Astrocyte (in vitro differentiated cells and primary cell): ENCODE measurements at regions not wholly inside any gene's neighbourhood (a gene's known extent, or its start where the extent isn't known, plus 50 kb on each side); places are given as distances from the start of the nearest gene placed in this dataset.

ENCODE experiments used
- DNase-seq: peaks from one replicate; pipeline ENCODE4 v3.0.0-alpha.2; 2010; ENCODE audit warnings: low read depth
- FAIRE-seq: peaks from 2 replicates; lab custom pipeline; 2011; peaks lifted over from hg19 to GRCh38; lab: Jason Lieb, UNC
- H2AFZ ChIP-seq: 2 replicates; pipeline ENCODE4 v1.6.0; 2012; ENCODE audit warnings: low read depth, low read length, inconsistent platforms
- H3K27ac ChIP-seq: 2 replicates; pipeline ENCODE4 v1.5.1; 2011; ENCODE audit warnings: low read depth, low read length, inconsistent platforms
- H3K27me3 ChIP-seq: 2 replicates; pipeline ENCODE4 v1.6.0; 2011; ENCODE audit warnings: low read length, inconsistent platforms; ENCODE audit not compliant: insufficient read depth
- H3K36me3 ChIP-seq: 2 replicates; pipeline ENCODE4 v1.5.1; 2011; ENCODE audit warnings: low read length, inconsistent platforms; ENCODE audit not compliant: insufficient read depth
- H3K4me1 ChIP-seq: 2 replicates; pipeline ENCODE4 v1.5.1; 2011; ENCODE audit warnings: low read length, inconsistent platforms; ENCODE audit not compliant: insufficient read depth
- H3K4me2 ChIP-seq: 2 replicates; pipeline ENCODE4 v1.6.0; 2012; ENCODE audit warnings: low read length, inconsistent platforms
- H3K4me3 ChIP-seq: 2 replicates; pipeline ENCODE4 v1.5.1; 2011; ENCODE audit warnings: low read depth, mild to moderate bottlenecking, low read length, inconsistent platforms; ENCODE audit not compliant: insufficient read depth
- H3K79me2 ChIP-seq: 2 replicates; pipeline ENCODE4 v1.6.0; 2012; ENCODE audit warnings: mild to moderate bottlenecking, low read length, inconsistent platforms; ENCODE audit not compliant: insufficient read depth
- H3K9ac ChIP-seq: 2 replicates; pipeline ENCODE4 v1.6.0; 2012; ENCODE audit warnings: mild to moderate bottlenecking, low read length, inconsistent platforms
- H3K9me3 ChIP-seq: 2 replicates; pipeline ENCODE4 v1.5.1; 2012; ENCODE audit warnings: low read depth, mild to moderate bottlenecking, low read length, inconsistent platforms; ENCODE audit not compliant: insufficient read depth
- H4K20me1 ChIP-seq: 2 replicates; pipeline ENCODE4 v1.6.0; 2012; ENCODE audit warnings: low read length, inconsistent platforms; ENCODE audit not compliant: insufficient read depth
- H3K27ac Mint-ChIP-seq: one replicate; pipeline ENCODE4 v1.8.0; 2021; ENCODE audit warnings: mild to moderate bottlenecking, mixed read lengths; ENCODE audit not compliant: unreplicated experiment
- H3K27me3 Mint-ChIP-seq: one replicate; pipeline ENCODE4 v1.8.0; 2021; ENCODE audit warnings: low read depth, mixed read lengths; ENCODE audit not compliant: unreplicated experiment
- H3K36me3 Mint-ChIP-seq: one replicate; pipeline ENCODE4 v1.8.0; 2021; ENCODE audit warnings: low read depth, mixed read lengths; ENCODE audit not compliant: unreplicated experiment
- H3K4me1 Mint-ChIP-seq: one replicate; pipeline ENCODE4 v1.8.0; 2021; ENCODE audit warnings: low read depth, mixed read lengths; ENCODE audit not compliant: unreplicated experiment
- H3K4me3 Mint-ChIP-seq: one replicate; pipeline ENCODE4 v1.8.0; 2021; ENCODE audit warnings: mild to moderate bottlenecking, moderate library complexity, mixed read lengths; ENCODE audit not compliant: unreplicated experiment
- H3K9me3 Mint-ChIP-seq: one replicate; pipeline ENCODE4 v1.8.0; 2021; ENCODE audit warnings: mild to moderate bottlenecking, mixed read lengths; ENCODE audit not compliant: unreplicated experiment
- EZH2 ChIP-seq: IDR thresholded peaks from 2 replicates; pipeline ENCODE4 v1.6.1; 2012; ENCODE audit warnings: mild to moderate bottlenecking, low read length, inconsistent platforms; ENCODE audit not compliant: insufficient read depth
- TF ChIP-seq, protein P1 (sequence below): IDR thresholded peaks from 2 replicates; pipeline ENCODE4 v1.5.1; 2011; ENCODE audit warnings: low read depth, mild to moderate bottlenecking, inconsistent platforms, low read length, moderate library complexity; ENCODE audit not compliant: insufficient read depth

DNA sequence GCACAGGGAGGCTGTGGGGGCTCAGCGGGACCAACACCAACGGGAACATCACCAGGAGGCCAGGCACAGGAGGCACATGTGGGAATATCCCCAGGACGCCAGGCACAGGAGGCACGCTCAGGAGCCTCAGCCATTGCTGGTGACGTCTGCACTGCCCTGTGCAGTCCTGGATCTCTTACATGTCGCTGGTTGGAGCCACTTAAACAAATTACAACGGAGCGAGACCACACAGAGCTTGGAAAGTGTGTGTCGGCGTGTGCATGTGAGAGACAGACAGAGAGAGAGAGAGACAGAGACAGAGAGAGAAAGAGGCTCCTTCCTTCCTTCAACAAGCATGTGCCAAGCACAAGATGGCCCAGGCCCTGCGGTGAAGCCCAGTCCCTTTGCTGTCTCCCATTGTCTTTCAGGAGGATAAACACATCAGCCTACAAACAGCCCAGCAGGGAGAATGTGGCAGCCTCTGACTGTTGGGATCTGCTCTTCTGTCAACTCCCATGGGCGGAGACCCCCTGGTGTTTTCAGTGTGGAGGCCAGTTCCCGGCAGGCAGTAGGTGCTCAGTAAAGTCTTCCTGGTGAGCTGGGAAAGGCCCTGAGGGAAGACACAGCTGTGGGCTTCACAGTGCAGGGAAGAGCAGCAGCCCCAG, 112.7 kb upstream of the THBS2 start:
- H3K36me3 ChIP-seq = no peaks in the 10 kb centered on the region
- DNase-seq = no peak
- H3K4me3 ChIP-seq = no peak overlapping the region
- no peaks in the 10 kb centered on the region for H3K4me1 ChIP-seq
- H3K9me3 ChIP-seq = peaks cover 19% of the 10 kb centered on the region
- H3K4me2 ChIP-seq = no peak overlapping the region
- no peak overlapping the region for H2AFZ ChIP-seq
- Mint-ChIP-seq H3K4me3 (no peak overlapping the region), H3K27ac (no peak overlapping the region), H3K36me3 (no peaks in the 10 kb centered on the region), H3K27me3 (peaks cover 2% of the 10 kb centered on the region), H3K9me3 (peaks cover 8% of the 10 kb centered on the region), H3K4me1 (peaks cover 2% of the 10 kb centered on the region)
- no peaks in the 10 kb centered on the region for H3K27me3 ChIP-seq
- H3K27ac ChIP-seq = no peak overlapping the region
- no peaks in the 10 kb centered on the region for H4K20me1 ChIP-seq
- FAIRE-seq = no peak
- no peaks in the 10 kb centered on the region for H3K79me2 ChIP-seq
- no peak overlapping the region for H3K9ac ChIP-seq
- TF ChIP-seq, protein P1, sequence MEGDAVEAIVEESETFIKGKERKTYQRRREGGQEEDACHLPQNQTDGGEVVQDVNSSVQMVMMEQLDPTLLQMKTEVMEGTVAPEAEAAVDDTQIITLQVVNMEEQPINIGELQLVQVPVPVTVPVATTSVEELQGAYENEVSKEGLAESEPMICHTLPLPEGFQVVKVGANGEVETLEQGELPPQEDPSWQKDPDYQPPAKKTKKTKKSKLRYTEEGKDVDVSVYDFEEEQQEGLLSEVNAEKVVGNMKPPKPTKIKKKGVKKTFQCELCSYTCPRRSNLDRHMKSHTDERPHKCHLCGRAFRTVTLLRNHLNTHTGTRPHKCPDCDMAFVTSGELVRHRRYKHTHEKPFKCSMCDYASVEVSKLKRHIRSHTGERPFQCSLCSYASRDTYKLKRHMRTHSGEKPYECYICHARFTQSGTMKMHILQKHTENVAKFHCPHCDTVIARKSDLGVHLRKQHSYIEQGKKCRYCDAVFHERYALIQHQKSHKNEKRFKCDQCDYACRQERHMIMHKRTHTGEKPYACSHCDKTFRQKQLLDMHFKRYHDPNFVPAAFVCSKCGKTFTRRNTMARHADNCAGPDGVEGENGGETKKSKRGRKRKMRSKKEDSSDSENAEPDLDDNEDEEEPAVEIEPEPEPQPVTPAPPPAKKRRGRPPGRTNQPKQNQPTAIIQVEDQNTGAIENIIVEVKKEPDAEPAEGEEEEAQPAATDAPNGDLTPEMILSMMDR = no peak
- no peak for TF ChIP-seq EZH2

DNA sequence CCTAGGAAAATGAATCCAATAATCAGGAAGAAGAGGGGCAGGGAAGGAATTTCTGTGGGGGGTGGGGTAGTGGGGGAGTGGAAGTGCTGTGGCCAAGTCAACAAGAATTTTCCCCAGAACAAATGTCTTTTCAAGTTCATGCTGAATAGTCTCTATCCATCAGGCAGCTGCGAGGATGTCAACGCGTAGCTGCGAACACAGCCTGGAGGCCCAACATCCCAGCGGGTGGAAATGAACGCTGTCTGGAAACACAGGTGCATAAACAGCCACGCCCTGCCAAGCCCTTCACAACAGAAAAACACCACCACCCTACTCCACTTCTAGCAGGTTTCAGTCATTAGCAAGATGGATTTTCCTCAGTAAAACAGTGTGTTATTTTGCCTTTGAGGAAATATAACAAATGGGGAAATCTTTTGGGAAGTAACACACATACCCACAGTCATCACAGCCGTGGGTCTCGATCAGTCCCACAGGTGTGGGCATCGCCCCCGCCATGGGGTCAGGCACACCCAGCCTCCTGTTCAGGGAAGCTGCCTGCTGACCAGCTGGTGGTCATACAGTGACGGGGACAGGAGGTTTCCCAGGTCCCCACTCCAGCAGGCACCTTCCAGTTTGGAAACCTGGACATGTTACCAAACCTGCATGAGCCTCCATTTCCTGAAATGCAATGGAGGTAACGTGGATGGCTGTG, 112.1 kb upstream of the THBS2 start:
- Histone ChIP-seq H2AFZ (no peak overlapping the region), H3K27me3 (no peaks in the 10 kb centered on the region), H3K4me1 (no peaks in the 10 kb centered on the region), H3K4me2 (no peak overlapping the region), H3K27ac (no peak overlapping the region), H4K20me1 (no peaks in the 10 kb centered on the region), H3K79me2 (no peaks in the 10 kb centered on the region), H3K9ac (no peak overlapping the region), H3K9me3 (peaks cover 19% of the 10 kb centered on the region), H3K4me3 (no peak overlapping the region), H3K36me3 (no peaks in the 10 kb centered on the region)
- no peak overlapping the region for H3K4me3 Mint-ChIP-seq
- no peak for FAIRE-seq
- H3K9me3 Mint-ChIP-seq = peaks cover 8% of the 10 kb centered on the region
- no peaks in the 10 kb centered on the region for H3K36me3 Mint-ChIP-seq
- peaks cover 2% of the 10 kb centered on the region for H3K4me1 Mint-ChIP-seq
- DNase-seq = no peak
- peaks cover 2% of the 10 kb centered on the region for H3K27me3 Mint-ChIP-seq
- TF ChIP-seq EZH2 = no peak
- TF ChIP-seq, protein P1 = no peak
- no peak overlapping the region for H3K27ac Mint-ChIP-seq

DNA sequence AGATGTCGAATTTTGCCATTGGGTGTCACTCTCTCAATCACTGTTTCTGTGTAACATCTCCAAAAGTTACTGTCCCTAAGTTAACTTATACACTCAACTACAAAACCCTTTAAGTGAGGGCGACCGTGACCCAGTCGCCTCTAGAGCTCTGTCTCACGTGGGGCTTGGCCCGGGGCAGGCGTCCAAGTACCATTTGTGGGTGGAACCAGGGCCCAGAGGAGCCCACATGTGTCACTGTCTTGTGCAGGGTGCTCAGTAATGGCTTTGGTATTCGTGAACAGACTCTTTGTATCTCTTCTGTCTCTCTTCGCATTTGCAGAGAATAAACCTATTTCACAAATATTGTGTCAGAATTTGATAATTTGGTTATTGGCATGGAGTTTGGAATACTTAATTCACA, 109.9 kb upstream of the THBS2 start:
- H2AFZ ChIP-seq = no peak overlapping the region
- peaks cover 12% of the 10 kb centered on the region for H3K9me3 Mint-ChIP-seq
- H3K36me3 Mint-ChIP-seq = no peaks in the 10 kb centered on the region
- no peaks in the 10 kb centered on the region for H3K36me3 ChIP-seq
- H3K27ac Mint-ChIP-seq = no peak overlapping the region
- H3K4me2 ChIP-seq = no peak overlapping the region
- H3K4me3 Mint-ChIP-seq = no peak overlapping the region
- H3K27me3 Mint-ChIP-seq = peaks cover 2% of the 10 kb centered on the region
- no peaks in the 10 kb centered on the region for H4K20me1 ChIP-seq
- no peak overlapping the region for H3K9ac ChIP-seq
- TF ChIP-seq EZH2 = no peak
- TF ChIP-seq, protein P1 = no peak
- peaks cover 19% of the 10 kb centered on the region for H3K9me3 ChIP-seq
- H3K4me1 Mint-ChIP-seq = no peaks in the 10 kb centered on the region
- no peak for FAIRE-seq
- H3K27ac ChIP-seq = no peak overlapping the region
- DNase-seq = peak; percentile 18
- H3K27me3 ChIP-seq = no peaks in the 10 kb centered on the region
- H3K79me2 ChIP-seq = no peaks in the 10 kb centered on the region
- no peaks in the 10 kb centered on the region for H3K4me1 ChIP-seq
- no peak overlapping the region for H3K4me3 ChIP-seq
